H1 (cell line): ENCODE measurements at regions not wholly inside any gene's neighbourhood (a gene's known extent, or its start where the extent isn't known, plus 50 kb on each side); places are given as distances from the start of the nearest gene placed in this dataset.

ENCODE experiments used
- CTCF ChIA-PET: fragments of 300-600 bp; sonication (Branson Sonifier 250); formaldehyde crosslinking; loops from one replicate; lab custom pipeline; 2021; ENCODE audit not compliant: partially characterized antibody; lab: Charles Lee
- POLR2A ChIA-PET: fragments of 300-600 bp; sonication (Branson Sonifier 250); formaldehyde crosslinking; loops from one replicate; lab custom pipeline; 2021; ENCODE audit warnings: inconsistent platforms; ENCODE audit not compliant: partially characterized antibody; lab: Charles Lee
- DNase-seq, 2 experiments: peaks; one replicate each; pipeline versions ENCODE4 v3.0.0 to v3.0.0-alpha.2; 2010 to 2022; ENCODE audit warnings: low spot score in 2 of 2, low read depth in 1 of 2, mixed read lengths in 1 of 2
- FAIRE-seq: peaks from 2 replicates; lab custom pipeline; 2011; peaks lifted over from hg19 to GRCh38; lab: Jason Lieb, UNC
- H2AFZ ChIP-seq: 2 replicates; pipeline ENCODE4 v1.8.1; 2012; ENCODE audit warnings: low read length, inconsistent platforms
- H2AK5ac ChIP-seq: 2 replicates; pipeline ENCODE4 v1.6.1; 2013; ENCODE audit warnings: low read depth, low read length
- H2BK120ac ChIP-seq: replicated peaks from 2 replicates; pipeline ENCODE3; 2013; ENCODE audit warnings: low read depth, low read length, inconsistent platforms
- H2BK12ac ChIP-seq: 2 replicates; pipeline ENCODE4 v1.6.1; 2013; ENCODE audit warnings: low read depth, low read length
- H2BK15ac ChIP-seq: 2 replicates; pipeline ENCODE4 v1.6.1; 2013; ENCODE audit warnings: low read length
- H2BK20ac ChIP-seq: 2 replicates; pipeline ENCODE4 v1.6.1; 2013; ENCODE audit warnings: low read length
- H2BK5ac ChIP-seq: 2 replicates; pipeline ENCODE4 v1.6.1; 2013; ENCODE audit warnings: low read depth, low read length
- H3K14ac ChIP-seq: 2 replicates; pipeline ENCODE4 v1.6.1; 2013; ENCODE audit warnings: inconsistent platforms; ENCODE audit not compliant: insufficient read length
- H3K18ac ChIP-seq: 2 replicates; pipeline ENCODE4 v1.6.1; 2013; ENCODE audit warnings: low read length; ENCODE audit errors: extremely low read depth
- H3K23ac ChIP-seq: 2 replicates; pipeline ENCODE4 v1.6.1; 2013; ENCODE audit warnings: inconsistent platforms; ENCODE audit not compliant: insufficient read length
- H3K23me2 ChIP-seq: 2 replicates; pipeline ENCODE4 v1.6.1; 2013; ENCODE audit warnings: low read depth, low read length
- H3K27ac ChIP-seq: 2 replicates; pipeline ENCODE4 v1.6.1; 2011; ENCODE audit warnings: low read depth, low read length, inconsistent platforms
- H3K27me3 ChIP-seq, 4 experiments: replicated peaks in 1 of 4; 1 replicate in 1 of 4; 2 replicates in 3 of 4; pipeline versions ENCODE4 v1.6.1 to v1.8.1; 2011 to 2013; ENCODE audit warnings: low read length in 3 of 4, mild to moderate bottlenecking in 3 of 4, inconsistent platforms in 2 of 4, mixed read lengths in 2 of 4, moderate library complexity in 1 of 4; ENCODE audit not compliant: control insufficient read depth in 3 of 4, insufficient read depth in 3 of 4; ENCODE audit errors: extremely low read depth in 1 of 4
- H3K36me3 ChIP-seq, 4 experiments: 2 replicates each; pipeline versions ENCODE4 v1.6.1 to v1.8.1; 2011 to 2013; ENCODE audit warnings: mild to moderate bottlenecking in 4 of 4, low read length in 3 of 4, moderate library complexity in 2 of 4, control low read depth in 1 of 4, inconsistent platforms in 1 of 4; ENCODE audit not compliant: insufficient read depth in 4 of 4, control insufficient read depth in 2 of 4
- H3K4ac ChIP-seq: replicated peaks from 2 replicates; pipeline ENCODE3; 2013; ENCODE audit warnings: low read length, low read depth, mixed read lengths, inconsistent platforms; ENCODE audit not compliant: insufficient read length
- H3K4me1 ChIP-seq, 4 experiments: replicated peaks in 1 of 4; 1 replicate in 1 of 4; 2 replicates in 3 of 4; pipeline versions ENCODE4 v1.6.1 to v1.8.1; 2011 to 2013; ENCODE audit warnings: low read length in 3 of 4, inconsistent platforms in 2 of 4, mixed read lengths in 1 of 4; ENCODE audit not compliant: insufficient read depth in 4 of 4, control insufficient read depth in 3 of 4
- H3K4me2 ChIP-seq, 2 experiments: 2 replicates each; pipeline versions ENCODE4 v1.6.1 to v1.8.1; 2011 to 2013; ENCODE audit warnings: low read depth in 2 of 2, low read length in 2 of 2, control low read depth in 1 of 2, inconsistent platforms in 1 of 2, mild to moderate bottlenecking in 1 of 2; ENCODE audit not compliant: insufficient read depth in 1 of 2
- H3K4me3 ChIP-seq, 4 experiments: fragments of 200-600, 300-600 bp in 1 of 4; sonication (generic), shearing (Covaris generic), sonication (Bioruptor Twin) in 1 of 4; 2 replicates each; pipeline versions ENCODE4 v1.5.1 to v1.8.1; 2011 to 2016; ENCODE audit warnings: low read length in 4 of 4, low read depth in 3 of 4, control low read depth in 2 of 4, inconsistent platforms in 2 of 4, mild to moderate bottlenecking in 2 of 4, mixed read lengths in 1 of 4, moderate library complexity in 1 of 4; ENCODE audit not compliant: insufficient read depth in 2 of 4; ENCODE audit errors: extremely low read depth in 1 of 4
- H3K56ac ChIP-seq: replicated peaks from 2 replicates; pipeline ENCODE3; 2013; ENCODE audit warnings: low read depth, mild to moderate bottlenecking, mixed read lengths, low read length, inconsistent platforms; ENCODE audit not compliant: insufficient read length
- H3K79me1 ChIP-seq: 2 replicates; pipeline ENCODE4 v1.6.1; 2013; ENCODE audit warnings: low read depth, low read length, control low read depth
- H3K79me2 ChIP-seq, 2 experiments: 2 replicates each; pipeline versions ENCODE4 v1.6.1 to v1.8.1; 2012 to 2013; ENCODE audit warnings: low read length in 2 of 2, mild to moderate bottlenecking in 2 of 2, inconsistent platforms in 1 of 2; ENCODE audit not compliant: insufficient read depth in 2 of 2, control insufficient read depth in 1 of 2
- H3K9ac ChIP-seq, 4 experiments: replicated peaks in 1 of 4; 1 replicate in 1 of 4; 2 replicates in 3 of 4; pipeline versions ENCODE4 v1.6.1 to v1.8.1; 2011 to 2013; ENCODE audit warnings: low read depth in 3 of 4, low read length in 3 of 4, control low read depth in 2 of 4, mild to moderate bottlenecking in 2 of 4, moderate library complexity in 2 of 4, inconsistent platforms in 1 of 4; ENCODE audit errors: extremely low read depth in 1 of 4
- H3K9me3 ChIP-seq, 2 experiments: 2 replicates each; pipeline versions ENCODE4 v1.6.1 to v1.8.1; 2012 to 2013; ENCODE audit warnings: mild to moderate bottlenecking in 2 of 2, moderate library complexity in 2 of 2, control low read depth in 1 of 2, inconsistent platforms in 1 of 2, low read depth in 1 of 2, low read length in 1 of 2, mixed read lengths in 1 of 2; ENCODE audit not compliant: insufficient read depth in 2 of 2
- H4K20me1 ChIP-seq, 2 experiments: replicated peaks in 1 of 2; 2 replicates each; pipeline versions ENCODE3 to v1.8.1; 2011 to 2013; ENCODE audit warnings: inconsistent platforms in 2 of 2, low read length in 2 of 2, mild to moderate bottlenecking in 1 of 2; ENCODE audit not compliant: insufficient read depth in 2 of 2, control insufficient read depth in 1 of 2
- H4K5ac ChIP-seq: 2 replicates; pipeline ENCODE4 v1.6.1; 2013; ENCODE audit warnings: low read length, low read depth, mixed read lengths, inconsistent platforms; ENCODE audit not compliant: insufficient read length
- H4K8ac ChIP-seq: 2 replicates; pipeline ENCODE4 v1.8.0; 2013; ENCODE audit warnings: mild to moderate bottlenecking, moderate library complexity, low read length, inconsistent platforms; ENCODE audit not compliant: insufficient read depth; ENCODE audit errors: extremely low read depth
- H4K91ac ChIP-seq: replicated peaks from 2 replicates; pipeline ENCODE3; 2013; ENCODE audit warnings: low read length, mixed read lengths, inconsistent platforms; ENCODE audit not compliant: insufficient read length
- CBX8 ChIP-seq: fragments of 300-800, 300-1000 bp; sonication (generic); IDR thresholded peaks from 2 replicates; pipeline ENCODE4 v1.7.1; 2016; ENCODE audit warnings: low read depth, low read length, borderline replicate concordance
- JUN ChIP-seq: IDR thresholded peaks from 2 replicates; pipeline ENCODE4 v1.6.1; 2011; ENCODE audit warnings: low read depth, mild to moderate bottlenecking, improper control_type of control experiment, low read length
- KDM1A ChIP-seq: fragments of 200-600, 300-600 bp; sonication (generic); IDR thresholded peaks from 2 replicates; pipeline ENCODE4 v1.7.1; 2016; ENCODE audit warnings: mild to moderate bottlenecking, low read length, borderline replicate concordance
- PHF8 ChIP-seq: fragments of 200-600 bp; sonication (generic); conservative IDR thresholded peaks from 2 replicates; pipeline ENCODE4 v1.7.1; 2012; ENCODE audit warnings: low read depth, mild to moderate bottlenecking, inconsistent platforms, low read length, moderate library complexity
- POLR2A ChIP-seq, 2 experiments: IDR thresholded peaks; 1 replicate in 1 of 2; 2 replicates in 1 of 2; pipeline ENCODE4 v1.6.1; 2011; ENCODE audit warnings: low read depth in 2 of 2, low read length in 2 of 2, mild to moderate bottlenecking in 2 of 2; ENCODE audit errors: control extremely low read depth in 1 of 2
- SIRT6 ChIP-seq: IDR thresholded peaks from one replicate; pipeline ENCODE4 v1.7.1; 2012; ENCODE audit warnings: low read length, inconsistent platforms
- SIX5 ChIP-seq: IDR thresholded peaks from 2 replicates; pipeline ENCODE4 v1.6.1; 2011; ENCODE audit warnings: mild to moderate bottlenecking, low read depth, low read length
- SP4 ChIP-seq: IDR thresholded peaks from 2 replicates; pipeline ENCODE4 v1.6.1; 2012; ENCODE audit warnings: low read length, inconsistent platforms
- TAF1 ChIP-seq: IDR thresholded peaks from 2 replicates; pipeline ENCODE4 v1.6.1; 2011; ENCODE audit warnings: mild to moderate bottlenecking, low read depth, low read length
- WGBS, 2 experiments: shearing (Covaris generic) in 1 of 2; methylation state at CpG; one replicate each; pipeline versions ENCODE4 v1.1.6 to v1.1.7; 2013 to 2015; ENCODE audit warnings: low lambda C conversion rate in 2 of 2, mixed read lengths in 2 of 2, inconsistent platforms in 1 of 2, low coverage in 1 of 2, missing lambda C conversion rate in 1 of 2; ENCODE audit not compliant: insufficient replicate concordance in 2 of 2, insufficient coverage in 1 of 2, insufficient read length in 1 of 2; ENCODE audit errors: extremely low coverage in 1 of 2, missing lambda C conversion rate in 1 of 2; 5-methylcytosine and 5-hydroxymethylcytosine counted together

GRCh38 chr1:57916041-57916440, 492.2 kb upstream of the DAB1 start:
- H2AFZ ChIP-seq: no peak overlapping the region
- H3K18ac ChIP-seq: no peak overlapping the region
- FAIRE-seq: no peak
- no peak overlapping the region for H2BK20ac ChIP-seq
- H2AK5ac ChIP-seq: no peak overlapping the region
- POLR2A ChIA-PET: no interaction called here
- WGBS, 2 experiments: 86% methylated on average over 6 of the region's 6 CpGs; no CpG with 5 or more reads in 1 of the 2 experiments
- no peaks in the 10 kb centered on the region for H3K9me3 ChIP-seq
- H3K79me2 ChIP-seq: no peaks in the 10 kb centered on the region
- H3K4me2 ChIP-seq: no peak overlapping the region
- no peak for DNase-seq
- H3K14ac ChIP-seq: no peak overlapping the region
- H2BK5ac ChIP-seq: no peak overlapping the region
- H4K8ac ChIP-seq: no peak overlapping the region
- no peaks in the 10 kb centered on the region for H3K23me2 ChIP-seq
- H2BK120ac ChIP-seq: no peak overlapping the region
- no peak overlapping the region for H3K4ac ChIP-seq
- H3K56ac ChIP-seq: no peak overlapping the region
- H4K20me1 ChIP-seq: no peaks in the 10 kb centered on the region
- no peak overlapping the region for H3K23ac ChIP-seq
- no peak overlapping the region for H3K9ac ChIP-seq
- H3K79me1 ChIP-seq: no peaks in the 10 kb centered on the region
- no peak overlapping the region for H3K4me3 ChIP-seq
- TF ChIP-seq CBX8: no peak
- no peak for TF ChIP-seq KDM1A
- no peak for TF ChIP-seq POLR2A (IDR thresholded peaks at IDR 0.05; ENCODE audit: control extremely low read depth in 1 of 2, low read depth in 2 of 2, low read length in 2 of 2)
- no peak for TF ChIP-seq SP4
- TF ChIP-seq SIRT6: no peak
- TF ChIP-seq JUN: no peak
- TF ChIP-seq TAF1: no peak
- TF ChIP-seq SIX5: no peak
- no peak for TF ChIP-seq PHF8
- H2BK12ac ChIP-seq: no peak overlapping the region
- H2BK15ac ChIP-seq: no peak overlapping the region
- H3K27ac ChIP-seq: no peak overlapping the region
- no peaks in the 10 kb centered on the region for H3K27me3 ChIP-seq
- no peaks in the 10 kb centered on the region for H3K4me1 ChIP-seq
- CTCF ChIA-PET: interaction anchor here (0.6 to 1.1 kb wide), 3 partner anchors 8 to 617 kb away, joined by 3 read pairs; no protein-coding TSS in a partner anchor
- no peak overlapping the region for H4K91ac ChIP-seq
- no peaks in the 10 kb centered on the region for H3K36me3 ChIP-seq
- no peak overlapping the region for H4K5ac ChIP-seq
